ENCODE measurements at regions not wholly inside any gene's neighbourhood (a gene's known extent, or its start where the extent isn't known, plus 50 kb on each side); places are given as distances from the start of the nearest gene placed in this dataset.

GRCh38 chr12:17192721-17193120 is 586.8 kb upstream of the LMO3 start:
- no peaks in the 10 kb centered on the region for H3K36me3 ChIP-seq (ENCODE audit: control insufficient read depth in 2 of 3, insufficient read depth in 3 of 3, low read length in 3 of 3)
- H3K27ac Mint-ChIP-seq: no peak overlapping the region
- H3K4me3 ChIP-seq (ENCODE audit: low read length): no peak overlapping the region
- no peaks in the 10 kb centered on the region for H3K4me1 ChIP-seq (ENCODE audit: control insufficient read depth in 2 of 2, insufficient read depth in 2 of 2, low read length in 2 of 2)
- DNase-seq (no peak), ATAC-seq (no peak)
- POLR2A ChIA-PET: no interaction called here
- H3K27me3 Mint-ChIP-seq: no peaks in the 10 kb centered on the region
- no peaks in the 10 kb centered on the region for H3K9me3 ChIP-seq (ENCODE audit: control insufficient read depth in 2 of 3, low read length in 3 of 3)
- CTCF ChIA-PET: no interaction called here
- H3K4me1 Mint-ChIP-seq: no peaks in the 10 kb centered on the region
- peaks cover 1 to 26% (median 5%) of the 10 kb centered on the region in 11 donors for H3K9me3 Mint-ChIP-seq
- H3K27ac ChIP-seq (ENCODE audit: low read depth, low read length): no peak overlapping the region
- H3K27me3 ChIP-seq (ENCODE audit: control insufficient read depth in 2 of 2, insufficient read depth in 2 of 2, low read length in 2 of 2): no peaks in the 10 kb centered on the region
- intact Hi-C loops (cut with micrococcal nuclease): no loop called here
- H3K4me3 Mint-ChIP-seq: no peak overlapping the region
- no peaks in the 10 kb centered on the region for H3K36me3 Mint-ChIP-seq

- Mint-ChIP-seq H3K4me1 (no peaks in the 10 kb centered on the region), H3K9me3 (peaks cover 0 to 29% (median 5%) of the 10 kb centered on the region in 11 donors), H3K4me3 (no peak overlapping the region), H3K36me3 (peaks cover 0 to 5% (median 0%) of the 10 kb centered on the region in 5 donors), H3K27ac (no peak overlapping the region), H3K27me3 (no peaks in the 10 kb centered on the region)
- no peaks in the 10 kb centered on the region for H3K4me1 ChIP-seq (ENCODE audit: control insufficient read depth in 2 of 2, insufficient read depth in 2 of 2, low read length in 2 of 2)
- POLR2A ChIA-PET: no interaction called here
- no peaks in the 10 kb centered on the region for H3K36me3 ChIP-seq (ENCODE audit: control insufficient read depth in 2 of 3, insufficient read depth in 3 of 3, low read length in 3 of 3)
- no peaks in the 10 kb centered on the region for H3K27me3 ChIP-seq (ENCODE audit: control insufficient read depth in 2 of 2, insufficient read depth in 2 of 2, low read length in 2 of 2)
- ATAC-seq (no peak), DNase-seq (no peak)
- H3K27ac ChIP-seq (ENCODE audit: low read depth, low read length): no peak overlapping the region
- H3K9me3 ChIP-seq (ENCODE audit: control insufficient read depth in 2 of 3, low read length in 3 of 3): no peaks in the 10 kb centered on the region
- intact Hi-C loops (cut with micrococcal nuclease): no loop called here
- CTCF ChIA-PET: no interaction called here
- H3K4me3 ChIP-seq (ENCODE audit: low read length): no peak overlapping the region
Measured at GRCh38 chr12:17169726-17170471, 563.9 kb upstream of the LMO3 start.

DNA sequence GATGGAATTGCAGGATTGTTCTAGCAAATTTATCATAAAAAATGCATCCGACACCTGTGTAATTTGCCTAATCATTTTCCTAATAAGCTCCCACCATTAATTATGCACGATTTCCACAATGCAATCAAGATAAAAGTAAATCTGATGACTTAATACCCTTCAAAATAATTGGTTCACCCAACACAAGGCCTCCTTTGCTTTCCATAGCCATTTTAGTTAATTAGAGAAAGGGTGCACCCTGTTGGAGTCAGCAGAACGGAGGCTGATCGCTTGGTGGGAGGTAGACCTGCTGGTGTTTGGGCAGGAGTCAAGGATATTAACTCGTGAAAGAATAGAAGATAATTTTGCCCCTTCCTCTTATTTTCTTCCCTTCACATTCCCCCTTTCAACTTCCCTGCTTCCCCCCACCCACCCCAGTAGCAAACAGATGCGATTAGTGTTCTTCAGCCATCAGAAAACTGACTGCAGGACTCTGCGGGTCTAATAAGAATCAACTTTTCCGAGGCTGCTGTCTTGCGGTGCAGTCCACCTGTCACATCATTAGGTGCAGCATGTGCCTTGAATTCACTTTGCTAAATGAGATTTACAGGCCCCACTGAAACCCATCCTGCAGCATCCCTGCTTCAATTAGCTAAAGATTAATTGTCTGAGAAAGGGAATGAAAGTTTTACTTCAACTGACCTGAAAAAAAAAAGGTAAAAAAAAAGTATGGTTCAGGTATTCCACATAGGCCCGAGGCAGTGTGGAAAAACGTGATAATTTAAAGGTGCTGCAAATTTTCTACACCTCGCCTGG is 553.7 kb upstream of the LMO3 start:
- H3K9me3 Mint-ChIP-seq: peaks cover 0 to 13% (median 2%) of the 10 kb centered on the region in 11 donors
- no peaks in the 10 kb centered on the region for H3K36me3 Mint-ChIP-seq
- POLR2A ChIA-PET: no interaction called here
- H3K27ac Mint-ChIP-seq: no peak overlapping the region
- DNase-seq (no peak), ATAC-seq (no peak)
- H3K4me1 ChIP-seq (ENCODE audit: control insufficient read depth in 2 of 2, insufficient read depth in 2 of 2, low read length in 2 of 2): no peaks in the 10 kb centered on the region
- H3K27me3 Mint-ChIP-seq: no peaks in the 10 kb centered on the region
- H3K27ac ChIP-seq (ENCODE audit: low read depth, low read length): no peak overlapping the region
- H3K4me3 Mint-ChIP-seq: no peak overlapping the region
- no peaks in the 10 kb centered on the region for H3K9me3 ChIP-seq (ENCODE audit: control insufficient read depth in 2 of 3, low read length in 3 of 3)
- intact Hi-C loops (cut with micrococcal nuclease): no loop called here
- no peaks in the 10 kb centered on the region for H3K36me3 ChIP-seq (ENCODE audit: control insufficient read depth in 2 of 3, insufficient read depth in 3 of 3, low read length in 3 of 3)
- H3K4me3 ChIP-seq (ENCODE audit: low read length): no peak overlapping the region
- CTCF ChIA-PET: no interaction called here
- no peaks in the 10 kb centered on the region for H3K4me1 Mint-ChIP-seq
- H3K27me3 ChIP-seq (ENCODE audit: control insufficient read depth in 2 of 2, insufficient read depth in 2 of 2, low read length in 2 of 2): no peaks in the 10 kb centered on the region

- no peaks in the 10 kb centered on the region for H3K4me1 Mint-ChIP-seq
- H3K27ac Mint-ChIP-seq: no peak overlapping the region
- DNase-seq (no peak), ATAC-seq (no peak)
- ChIA-PET POLR2A (no interaction called here), CTCF (no interaction called here)
- Histone ChIP-seq H3K9me3 (ENCODE audit: control insufficient read depth in 2 of 3, low read length in 3 of 3) (no peaks in the 10 kb centered on the region), H3K36me3 (ENCODE audit: control insufficient read depth in 2 of 3, insufficient read depth in 3 of 3, low read length in 3 of 3) (no peaks in the 10 kb centered on the region), H3K27me3 (ENCODE audit: control insufficient read depth in 2 of 2, insufficient read depth in 2 of 2, low read length in 2 of 2) (no peaks in the 10 kb centered on the region), H3K27ac (ENCODE audit: low read depth, low read length) (no peak overlapping the region), H3K4me1 (ENCODE audit: control insufficient read depth in 2 of 2, insufficient read depth in 2 of 2, low read length in 2 of 2) (no peaks in the 10 kb centered on the region), H3K4me3 (ENCODE audit: low read length) (no peak overlapping the region)
- peaks cover 0 to 20% (median 10%) of the 10 kb centered on the region in 11 donors for H3K9me3 Mint-ChIP-seq
- H3K4me3 Mint-ChIP-seq: no peak overlapping the region
- no peaks in the 10 kb centered on the region for H3K27me3 Mint-ChIP-seq
- intact Hi-C loops (cut with micrococcal nuclease): no loop called here
- no peaks in the 10 kb centered on the region for H3K36me3 Mint-ChIP-seq
Measured at GRCh38 chr12:17158201-17158600, 552.2 kb upstream of the LMO3 start.

GRCh38 chr12:17151917-17152316 is 546.0 kb upstream of the LMO3 start:
- H3K27me3 Mint-ChIP-seq: no peaks in the 10 kb centered on the region
- intact Hi-C loops (cut with micrococcal nuclease): no loop called here
- no peaks in the 10 kb centered on the region for H3K36me3 Mint-ChIP-seq
- no peaks in the 10 kb centered on the region for H3K4me1 Mint-ChIP-seq
- POLR2A ChIA-PET: no interaction called here
- H3K36me3 ChIP-seq (ENCODE audit: control insufficient read depth in 2 of 3, insufficient read depth in 3 of 3, low read length in 3 of 3): no peaks in the 10 kb centered on the region
- H3K4me3 Mint-ChIP-seq: no peak overlapping the region
- no peaks in the 10 kb centered on the region for H3K4me1 ChIP-seq (ENCODE audit: control insufficient read depth in 2 of 2, insufficient read depth in 2 of 2, low read length in 2 of 2)
- H3K27ac ChIP-seq (ENCODE audit: low read depth, low read length): no peak overlapping the region
- H3K27ac Mint-ChIP-seq: no peak overlapping the region
- peaks cover 8 to 34% (median 20%) of the 10 kb centered on the region in 11 donors for H3K9me3 Mint-ChIP-seq
- no peaks in the 10 kb centered on the region for H3K27me3 ChIP-seq (ENCODE audit: control insufficient read depth in 2 of 2, insufficient read depth in 2 of 2, low read length in 2 of 2)
- DNase-seq: no peak
- no peaks in the 10 kb centered on the region for H3K9me3 ChIP-seq (ENCODE audit: control insufficient read depth in 2 of 3, low read length in 3 of 3)
- no peak overlapping the region for H3K4me3 ChIP-seq (ENCODE audit: low read length)
- CTCF ChIA-PET: no interaction called here
- no peak for ATAC-seq

DNA sequence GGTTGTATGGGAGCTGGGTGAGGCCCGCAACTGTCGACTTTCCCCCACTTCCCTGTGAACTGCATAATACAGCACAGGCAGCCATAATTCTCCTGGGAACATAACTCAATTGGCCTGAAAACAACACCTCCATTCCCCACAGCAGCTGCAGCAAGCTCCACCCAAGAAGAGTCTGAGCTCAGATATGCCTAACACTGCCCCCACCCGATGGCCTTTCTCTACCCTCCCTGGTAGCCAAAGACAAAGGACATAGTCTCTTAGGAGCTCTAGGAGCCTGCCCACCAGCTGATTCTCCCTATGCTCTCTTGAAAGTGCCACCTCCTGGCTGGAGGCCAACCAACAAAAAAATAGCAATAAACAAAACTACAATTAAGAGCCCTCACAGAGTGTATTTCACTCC is 542.7 kb upstream of the LMO3 start:
- no peaks in the 10 kb centered on the region for H3K4me1 ChIP-seq (ENCODE audit: control insufficient read depth in 2 of 2, insufficient read depth in 2 of 2, low read length in 2 of 2)
- no peaks in the 10 kb centered on the region for H3K9me3 ChIP-seq (ENCODE audit: control insufficient read depth in 2 of 3, low read length in 3 of 3)
- Mint-ChIP-seq H3K4me3 (no peak overlapping the region), H3K4me1 (no peaks in the 10 kb centered on the region), H3K36me3 (no peaks in the 10 kb centered on the region), H3K27ac (no peak overlapping the region), H3K27me3 (no peaks in the 10 kb centered on the region), H3K9me3 (peaks cover 7 to 40% (median 15%) of the 10 kb centered on the region in 11 donors)
- H3K27ac ChIP-seq (ENCODE audit: low read depth, low read length): no peak overlapping the region
- ChIA-PET CTCF (no interaction called here), POLR2A (no interaction called here)
- no peak overlapping the region for H3K4me3 ChIP-seq (ENCODE audit: low read length)
- intact Hi-C loops (cut with micrococcal nuclease): no loop called here
- no peaks in the 10 kb centered on the region for H3K27me3 ChIP-seq (ENCODE audit: control insufficient read depth in 2 of 2, insufficient read depth in 2 of 2, low read length in 2 of 2)
- no peaks in the 10 kb centered on the region for H3K36me3 ChIP-seq (ENCODE audit: control insufficient read depth in 2 of 3, insufficient read depth in 3 of 3, low read length in 3 of 3)
- DNase-seq (no peak), ATAC-seq (no peak)

DNA sequence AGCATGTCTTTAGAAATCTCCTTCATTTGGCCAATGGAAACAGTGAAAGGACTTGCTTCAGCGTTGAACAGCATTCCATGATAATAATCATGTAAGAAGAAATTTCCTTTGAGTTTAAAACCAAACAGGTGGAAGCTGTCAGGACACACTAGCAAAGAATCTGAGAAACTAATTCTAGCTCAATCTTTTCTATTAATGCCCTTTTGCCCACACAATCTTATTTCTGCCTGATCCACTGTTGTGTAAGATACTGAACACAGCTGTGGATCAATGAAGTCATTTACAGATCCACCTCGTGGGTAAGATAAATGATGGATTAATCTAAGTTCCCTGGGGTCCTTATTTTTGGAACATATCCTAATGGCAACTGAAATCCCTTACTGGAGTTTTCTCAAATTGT is 536.9 kb upstream of the LMO3 start:
- ChIA-PET POLR2A (no interaction called here), CTCF (no interaction called here)
- Mint-ChIP-seq H3K36me3 (no peaks in the 10 kb centered on the region), H3K9me3 (peaks cover 0 to 23% (median 5%) of the 10 kb centered on the region in 11 donors), H3K4me3 (no peak overlapping the region), H3K27me3 (no peaks in the 10 kb centered on the region), H3K27ac (no peak overlapping the region), H3K4me1 (no peaks in the 10 kb centered on the region)
- no peak for ATAC-seq
- no peaks in the 10 kb centered on the region for H3K36me3 ChIP-seq (ENCODE audit: control insufficient read depth in 2 of 3, insufficient read depth in 3 of 3, low read length in 3 of 3)
- no peaks in the 10 kb centered on the region for H3K9me3 ChIP-seq (ENCODE audit: control insufficient read depth in 2 of 3, low read length in 3 of 3)
- no peak overlapping the region for H3K4me3 ChIP-seq (ENCODE audit: low read length)
- H3K4me1 ChIP-seq (ENCODE audit: control insufficient read depth in 2 of 2, insufficient read depth in 2 of 2, low read length in 2 of 2): no peaks in the 10 kb centered on the region
- no peaks in the 10 kb centered on the region for H3K27me3 ChIP-seq (ENCODE audit: control insufficient read depth in 2 of 2, insufficient read depth in 2 of 2, low read length in 2 of 2)
- no peak for DNase-seq
- no peak overlapping the region for H3K27ac ChIP-seq (ENCODE audit: low read depth, low read length)
- intact Hi-C loops (cut with micrococcal nuclease): no loop called here
